H1 (cell line): ENCODE measurements at regions not wholly inside any gene's neighbourhood (a gene's known extent, or its start where the extent isn't known, plus 50 kb on each side); places are given as distances from the start of the nearest gene placed in this dataset.

Source experiments
- CTCF ChIA-PET: fragments of 300-600 bp; sonication (Branson Sonifier 250); formaldehyde crosslinking; loops from one replicate; lab custom pipeline; 2021; ENCODE audit not compliant: partially characterized antibody; lab: Charles Lee
- POLR2A ChIA-PET: fragments of 300-600 bp; sonication (Branson Sonifier 250); formaldehyde crosslinking; loops from one replicate; lab custom pipeline; 2021; ENCODE audit warnings: inconsistent platforms; ENCODE audit not compliant: partially characterized antibody; lab: Charles Lee
- DNase-seq, 2 experiments: peaks; one replicate each; pipeline versions ENCODE4 v3.0.0 to v3.0.0-alpha.2; 2010 to 2022; ENCODE audit warnings: low spot score in 2 of 2, low read depth in 1 of 2, mixed read lengths in 1 of 2
- FAIRE-seq: peaks from 2 replicates; lab custom pipeline; 2011; peaks lifted over from hg19 to GRCh38; lab: Jason Lieb, UNC
- H2AFZ ChIP-seq: 2 replicates; pipeline ENCODE4 v1.8.1; 2012; ENCODE audit warnings: low read length, inconsistent platforms
- H2AK5ac ChIP-seq: 2 replicates; pipeline ENCODE4 v1.6.1; 2013; ENCODE audit warnings: low read depth, low read length
- H2BK120ac ChIP-seq: replicated peaks from 2 replicates; pipeline ENCODE3; 2013; ENCODE audit warnings: low read depth, low read length, inconsistent platforms
- H2BK12ac ChIP-seq: 2 replicates; pipeline ENCODE4 v1.6.1; 2013; ENCODE audit warnings: low read depth, low read length
- H2BK15ac ChIP-seq: 2 replicates; pipeline ENCODE4 v1.6.1; 2013; ENCODE audit warnings: low read length
- H2BK20ac ChIP-seq: 2 replicates; pipeline ENCODE4 v1.6.1; 2013; ENCODE audit warnings: low read length
- H2BK5ac ChIP-seq: 2 replicates; pipeline ENCODE4 v1.6.1; 2013; ENCODE audit warnings: low read depth, low read length
- H3K14ac ChIP-seq: 2 replicates; pipeline ENCODE4 v1.6.1; 2013; ENCODE audit warnings: inconsistent platforms; ENCODE audit not compliant: insufficient read length
- H3K18ac ChIP-seq: 2 replicates; pipeline ENCODE4 v1.6.1; 2013; ENCODE audit warnings: low read length; ENCODE audit errors: extremely low read depth
- H3K23ac ChIP-seq: 2 replicates; pipeline ENCODE4 v1.6.1; 2013; ENCODE audit warnings: inconsistent platforms; ENCODE audit not compliant: insufficient read length
- H3K23me2 ChIP-seq: 2 replicates; pipeline ENCODE4 v1.6.1; 2013; ENCODE audit warnings: low read depth, low read length
- H3K27ac ChIP-seq: 2 replicates; pipeline ENCODE4 v1.6.1; 2011; ENCODE audit warnings: low read depth, low read length, inconsistent platforms
- H3K27me3 ChIP-seq, 4 experiments: replicated peaks in 1 of 4; 1 replicate in 1 of 4; 2 replicates in 3 of 4; pipeline versions ENCODE4 v1.6.1 to v1.8.1; 2011 to 2013; ENCODE audit warnings: low read length in 3 of 4, mild to moderate bottlenecking in 3 of 4, inconsistent platforms in 2 of 4, mixed read lengths in 2 of 4, moderate library complexity in 1 of 4; ENCODE audit not compliant: control insufficient read depth in 3 of 4, insufficient read depth in 3 of 4; ENCODE audit errors: extremely low read depth in 1 of 4
- H3K36me3 ChIP-seq, 4 experiments: 2 replicates each; pipeline versions ENCODE4 v1.6.1 to v1.8.1; 2011 to 2013; ENCODE audit warnings: mild to moderate bottlenecking in 4 of 4, low read length in 3 of 4, moderate library complexity in 2 of 4, control low read depth in 1 of 4, inconsistent platforms in 1 of 4; ENCODE audit not compliant: insufficient read depth in 4 of 4, control insufficient read depth in 2 of 4
- H3K4ac ChIP-seq: replicated peaks from 2 replicates; pipeline ENCODE3; 2013; ENCODE audit warnings: low read length, low read depth, mixed read lengths, inconsistent platforms; ENCODE audit not compliant: insufficient read length
- H3K4me1 ChIP-seq, 4 experiments: replicated peaks in 1 of 4; 1 replicate in 1 of 4; 2 replicates in 3 of 4; pipeline versions ENCODE4 v1.6.1 to v1.8.1; 2011 to 2013; ENCODE audit warnings: low read length in 3 of 4, inconsistent platforms in 2 of 4, mixed read lengths in 1 of 4; ENCODE audit not compliant: insufficient read depth in 4 of 4, control insufficient read depth in 3 of 4
- H3K4me2 ChIP-seq, 2 experiments: 2 replicates each; pipeline versions ENCODE4 v1.6.1 to v1.8.1; 2011 to 2013; ENCODE audit warnings: low read depth in 2 of 2, low read length in 2 of 2, control low read depth in 1 of 2, inconsistent platforms in 1 of 2, mild to moderate bottlenecking in 1 of 2; ENCODE audit not compliant: insufficient read depth in 1 of 2
- H3K4me3 ChIP-seq, 4 experiments: fragments of 200-600, 300-600 bp in 1 of 4; sonication (generic), shearing (Covaris generic), sonication (Bioruptor Twin) in 1 of 4; 2 replicates each; pipeline versions ENCODE4 v1.5.1 to v1.8.1; 2011 to 2016; ENCODE audit warnings: low read length in 4 of 4, low read depth in 3 of 4, control low read depth in 2 of 4, inconsistent platforms in 2 of 4, mild to moderate bottlenecking in 2 of 4, mixed read lengths in 1 of 4, moderate library complexity in 1 of 4; ENCODE audit not compliant: insufficient read depth in 2 of 4; ENCODE audit errors: extremely low read depth in 1 of 4
- H3K56ac ChIP-seq: replicated peaks from 2 replicates; pipeline ENCODE3; 2013; ENCODE audit warnings: low read depth, mild to moderate bottlenecking, mixed read lengths, low read length, inconsistent platforms; ENCODE audit not compliant: insufficient read length
- H3K79me1 ChIP-seq: 2 replicates; pipeline ENCODE4 v1.6.1; 2013; ENCODE audit warnings: low read depth, low read length, control low read depth
- H3K79me2 ChIP-seq, 2 experiments: 2 replicates each; pipeline versions ENCODE4 v1.6.1 to v1.8.1; 2012 to 2013; ENCODE audit warnings: low read length in 2 of 2, mild to moderate bottlenecking in 2 of 2, inconsistent platforms in 1 of 2; ENCODE audit not compliant: insufficient read depth in 2 of 2, control insufficient read depth in 1 of 2
- H3K9ac ChIP-seq, 4 experiments: replicated peaks in 1 of 4; 1 replicate in 1 of 4; 2 replicates in 3 of 4; pipeline versions ENCODE4 v1.6.1 to v1.8.1; 2011 to 2013; ENCODE audit warnings: low read depth in 3 of 4, low read length in 3 of 4, control low read depth in 2 of 4, mild to moderate bottlenecking in 2 of 4, moderate library complexity in 2 of 4, inconsistent platforms in 1 of 4; ENCODE audit errors: extremely low read depth in 1 of 4
- H3K9me3 ChIP-seq, 2 experiments: 2 replicates each; pipeline versions ENCODE4 v1.6.1 to v1.8.1; 2012 to 2013; ENCODE audit warnings: mild to moderate bottlenecking in 2 of 2, moderate library complexity in 2 of 2, control low read depth in 1 of 2, inconsistent platforms in 1 of 2, low read depth in 1 of 2, low read length in 1 of 2, mixed read lengths in 1 of 2; ENCODE audit not compliant: insufficient read depth in 2 of 2
- H4K20me1 ChIP-seq, 2 experiments: replicated peaks in 1 of 2; 2 replicates each; pipeline versions ENCODE3 to v1.8.1; 2011 to 2013; ENCODE audit warnings: inconsistent platforms in 2 of 2, low read length in 2 of 2, mild to moderate bottlenecking in 1 of 2; ENCODE audit not compliant: insufficient read depth in 2 of 2, control insufficient read depth in 1 of 2
- H4K5ac ChIP-seq: 2 replicates; pipeline ENCODE4 v1.6.1; 2013; ENCODE audit warnings: low read length, low read depth, mixed read lengths, inconsistent platforms; ENCODE audit not compliant: insufficient read length
- H4K8ac ChIP-seq: 2 replicates; pipeline ENCODE4 v1.8.0; 2013; ENCODE audit warnings: mild to moderate bottlenecking, moderate library complexity, low read length, inconsistent platforms; ENCODE audit not compliant: insufficient read depth; ENCODE audit errors: extremely low read depth
- H4K91ac ChIP-seq: replicated peaks from 2 replicates; pipeline ENCODE3; 2013; ENCODE audit warnings: low read length, mixed read lengths, inconsistent platforms; ENCODE audit not compliant: insufficient read length
- ASH2L ChIP-seq: fragments of 200-600, 300-600 bp; sonication (generic); IDR thresholded peaks from one replicate; pipeline ENCODE4 v1.7.1; 2017; ENCODE audit warnings: low read length
- EP300 ChIP-seq, 2 experiments: IDR thresholded peaks; 1 replicate in 1 of 2; 2 replicates in 1 of 2; pipeline ENCODE4 v1.6.1; 2011 to 2012; ENCODE audit warnings: low read depth in 2 of 2, low read length in 2 of 2, mild to moderate bottlenecking in 2 of 2, borderline replicate concordance in 1 of 2, inconsistent platforms in 1 of 2, moderate library complexity in 1 of 2
- HDAC6 ChIP-seq: IDR thresholded peaks from one replicate; pipeline ENCODE4 v1.7.1; 2012; ENCODE audit warnings: low read depth, mild to moderate bottlenecking, inconsistent platforms, low read length, moderate library complexity
- SIX5 ChIP-seq: IDR thresholded peaks from 2 replicates; pipeline ENCODE4 v1.6.1; 2011; ENCODE audit warnings: mild to moderate bottlenecking, low read depth, low read length
- USF2 ChIP-seq: IDR thresholded peaks from 2 replicates; pipeline ENCODE4 v1.6.1; 2011; ENCODE audit warnings: low read length, improper control_type of control experiment
- WGBS, 2 experiments: shearing (Covaris generic) in 1 of 2; methylation state at CpG; one replicate each; pipeline versions ENCODE4 v1.1.6 to v1.1.7; 2013 to 2015; ENCODE audit warnings: low lambda C conversion rate in 2 of 2, mixed read lengths in 2 of 2, inconsistent platforms in 1 of 2, low coverage in 1 of 2, missing lambda C conversion rate in 1 of 2; ENCODE audit not compliant: insufficient replicate concordance in 2 of 2, insufficient coverage in 1 of 2, insufficient read length in 1 of 2; ENCODE audit errors: extremely low coverage in 1 of 2, missing lambda C conversion rate in 1 of 2; 5-methylcytosine and 5-hydroxymethylcytosine counted together
- TF ChIP-seq, protein P1 (sequence below): IDR thresholded peaks from 2 replicates; pipeline ENCODE4 v1.6.1; 2012; ENCODE audit warnings: inconsistent platforms

- WGBS, 2 experiments, result 96% methylated on average over 2 of the region's 2 CpGs; no CpG with 5 or more reads in 1 of the 2 experiments
- Histone ChIP-seq H2AK5ac (no peak overlapping the region), H3K18ac (no peak overlapping the region), H3K4me2 (no peak overlapping the region), H4K20me1 (no peaks in the 10 kb centered on the region), H4K8ac (no peak overlapping the region), H3K9ac (no peak overlapping the region), H2BK120ac (no peak overlapping the region), H3K23me2 (no peaks in the 10 kb centered on the region), H2AFZ (no peak overlapping the region), H2BK12ac (no peak overlapping the region), H3K27ac (no peak overlapping the region), H3K36me3 (no peaks in the 10 kb centered on the region), H2BK15ac (peak overlapping the region; percentile 9; the same call in 1 of the 2 replicates), H2BK20ac (no peak overlapping the region), H3K14ac (no peak overlapping the region), H3K79me2 (no peaks in the 10 kb centered on the region), H3K9me3 (no peaks in the 10 kb centered on the region), H4K5ac (no peak overlapping the region), H3K23ac (no peak overlapping the region), H3K56ac (no peak overlapping the region), H4K91ac (no peak overlapping the region), H3K27me3 (no peaks in the 10 kb centered on the region; a peak in 1 of 7 replicates), H3K4me3 (no peak overlapping the region), H2BK5ac (no peak overlapping the region), H3K79me1 (no peaks in the 10 kb centered on the region), H3K4ac (no peak overlapping the region), H3K4me1 (peaks cover 0 to 9% (median 1%) of the 10 kb centered on the region in 4 experiments; a peak in 4 of 7 replicates)
- no peak for DNase-seq
- ChIA-PET POLR2A (no interaction called here), CTCF (interaction anchor here (1.0 to 2.8 kb wide), 4 partner anchors 29 to 298 kb away, joined by 3 to 10 read pairs (median 5); no protein-coding TSS in a partner anchor)
- FAIRE-seq, result no peak
- TF ChIP-seq ASH2L, result no peak
- no peak for TF ChIP-seq EP300 (IDR thresholded peaks at IDR 0.05; ENCODE audit: borderline replicate concordance in 1 of 2, low read depth in 2 of 2, low read length in 2 of 2)
- TF ChIP-seq, protein P1, sequence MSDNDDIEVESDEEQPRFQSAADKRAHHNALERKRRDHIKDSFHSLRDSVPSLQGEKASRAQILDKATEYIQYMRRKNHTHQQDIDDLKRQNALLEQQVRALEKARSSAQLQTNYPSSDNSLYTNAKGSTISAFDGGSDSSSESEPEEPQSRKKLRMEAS, result no peak
- TF ChIP-seq SIX5, result no peak
- no peak for TF ChIP-seq HDAC6
- no peak for TF ChIP-seq USF2
Measured at GRCh38 chr16:49051576-49051975, 230.1 kb downstream of the CBLN1 start.
